Transverse colon (tissue), 4 donors: ENCODE measurements at regions not wholly inside any gene's neighbourhood (a gene's known extent, or its start where the extent isn't known, plus 50 kb on each side); places are given as distances from the start of the nearest gene placed in this dataset.

ENCODE experiments used
- DNase-seq: peaks from one replicate; pipeline ENCODE4 v3.0.0-alpha.2; 2019
- H3K27ac ChIP-seq, 4 donors: fragments of 200-600 bp; sonication (generic); 2 replicates each; pipeline ENCODE4 v1.5.1; 2016 to 2018; ENCODE audit warnings: inconsistent platforms in 4 of 4
- H3K27me3 ChIP-seq: fragments of 200-600 bp; sonication (generic); 2 replicates; pipeline ENCODE4 v1.5.1; 2017; ENCODE audit warnings: inconsistent platforms
- H3K36me3 ChIP-seq, 4 donors: fragments of 200-600 bp; sonication (generic); 2 replicates each; pipeline ENCODE4 v1.5.1; 2017 to 2019; ENCODE audit warnings: inconsistent platforms in 4 of 4
- H3K4me1 ChIP-seq, 4 donors: fragments of 200-600 bp; sonication (generic); 2 replicates each; pipeline ENCODE4 v1.5.1; 2017 to 2020; ENCODE audit warnings: inconsistent platforms in 4 of 4
- H3K4me3 ChIP-seq, 4 donors: fragments of 200-600 bp; sonication (generic); 1 replicate in 1 of 4; 2 replicates in 3 of 4; pipeline versions ENCODE4 v1.5.1 to v1.6.1; 2017 to 2019; ENCODE audit warnings: inconsistent platforms in 4 of 4
- H3K9me3 ChIP-seq, 2 donors: fragments of 200-600 bp; sonication (generic); 2 replicates each; pipeline ENCODE4 v1.5.1; 2017 to 2019; ENCODE audit warnings: inconsistent platforms in 2 of 2
- CTCF ChIP-seq, 5 experiments: fragments of 200-600 bp in 3 of 5; fragments of 450-650 bp in 2 of 5; sonication (generic) in 3 of 5; IDR thresholded peaks; 1 replicate in 2 of 5; 2 replicates in 3 of 5; pipeline ENCODE4 v1.5.1; 2016 to 2017; ENCODE audit warnings: antibody characterized with exemption in 5 of 5, inconsistent platforms in 3 of 5, mild to moderate bottlenecking in 2 of 5, moderate library complexity in 1 of 5
- EP300 ChIP-seq: sonication (generic); formaldehyde crosslinking; IDR thresholded peaks from one replicate; pipeline ENCODE4 v1.6.1; 2017; ENCODE audit warnings: antibody characterized with exemption, low read depth
- POLR2A ChIP-seq: fragments of 450-650 bp; IDR thresholded peaks from one replicate; pipeline ENCODE4 v1.6.1; 2016; ENCODE audit warnings: antibody characterized with exemption, mild to moderate bottlenecking, moderate library complexity
- POLR2AphosphoS5 ChIP-seq, 3 donors: sonication (generic); formaldehyde crosslinking; IDR thresholded peaks; one replicate each; pipeline ENCODE4 v1.6.1; 2016; ENCODE audit warnings: antibody characterized with exemption in 3 of 3
- WGBS, 2 donors: methylation state at CpG; one replicate each; pipeline ENCODE4 v1.1.5; 2018; ENCODE audit warnings: low coverage in 1 of 2; 5-methylcytosine and 5-hydroxymethylcytosine counted together
- in situ Hi-C, 4 donors: fragments of 200-750 bp; cut with MboI; loops; one replicate each; pipeline versions ENCODE4 v1.15.0 to v1.15.1; 2017; ENCODE audit warnings: low sequenced_read_pairs in 3 of 4, low pct_ligation_motif_present in 1 of 4, low pct_unique_long_range_greater_than_20kb in 1 of 4
- intact Hi-C: fragments of 100-400 bp; cut with DNase I; formaldehyde crosslinking; loops from one replicate; pipeline ENCODE4 v1.15.1; 2023; ENCODE audit warnings: low total_unique reads

GRCh38 chr5:114660791-114661190 lies 298.9 kb downstream of the KCNN2 start:
- TF ChIP-seq CTCF (IDR thresholded peaks at IDR 0.05) (no peak), EP300 (no peak), POLR2AphosphoS5 (IDR thresholded peaks at IDR 0.05) (no peak), POLR2A (no peak)
- intact Hi-C loops (no loop called here), in situ Hi-C loops (no loop called here)
- 89 to 100% methylated on average over 1 of the region's 1 CpG for WGBS, 2 donors
- Histone ChIP-seq H3K27me3 (no peaks in the 10 kb centered on the region), H3K9me3 (no peaks in the 10 kb centered on the region), H3K4me1 (no peaks in the 10 kb centered on the region), H3K27ac (no peak overlapping the region), H3K4me3 (no peak overlapping the region), H3K36me3 (no peaks in the 10 kb centered on the region)
- DNase-seq = no peak

GRCh38 chr5:114658194-114658593 lies 296.3 kb downstream of the KCNN2 start:
- Histone ChIP-seq H3K4me3 (no peak overlapping the region), H3K27me3 (no peaks in the 10 kb centered on the region), H3K27ac (no peak overlapping the region), H3K9me3 (no peaks in the 10 kb centered on the region), H3K36me3 (no peaks in the 10 kb centered on the region), H3K4me1 (no peaks in the 10 kb centered on the region)
- intact Hi-C loops (no loop called here), in situ Hi-C loops (no loop called here)
- no peak for DNase-seq
- 33 to 67% methylated on average over 1 of the region's 1 CpG for WGBS, 2 donors
- TF ChIP-seq CTCF (IDR thresholded peaks at IDR 0.05) (no peak), POLR2A (no peak), EP300 (no peak), POLR2AphosphoS5 (IDR thresholded peaks at IDR 0.05) (no peak)

GRCh38 chr5:114657342-114658130 lies 295.7 kb downstream of the KCNN2 start:
- Histone ChIP-seq H3K9me3 (no peaks in the 10 kb centered on the region), H3K27me3 (no peaks in the 10 kb centered on the region), H3K36me3 (no peaks in the 10 kb centered on the region), H3K27ac (no peak overlapping the region), H3K4me3 (no peak overlapping the region), H3K4me1 (no peaks in the 10 kb centered on the region)
- intact Hi-C loops = no loop called here
- DNase-seq = no peak
- TF ChIP-seq POLR2A = no peak
- no peak for TF ChIP-seq EP300
- no peak for TF ChIP-seq POLR2AphosphoS5 (IDR thresholded peaks at IDR 0.05)
- no peak for TF ChIP-seq CTCF (IDR thresholded peaks at IDR 0.05)
- in situ Hi-C loops = no loop called here
- 50 to 67% methylated on average over 1 to 6 of the region's 6 CpGs for WGBS, 2 donors

- in situ Hi-C loops (no loop called here), intact Hi-C loops (no loop called here)
- no peaks in the 10 kb centered on the region for H3K4me1 ChIP-seq
- H3K9me3 ChIP-seq = no peaks in the 10 kb centered on the region
- TF ChIP-seq POLR2A (no peak), POLR2AphosphoS5 (IDR thresholded peaks at IDR 0.05) (no peak), EP300 (no peak), CTCF (IDR thresholded peaks at IDR 0.05) (no peak)
- 70 to 89% methylated on average over 1 of the region's 1 CpG for WGBS, 2 donors
- H3K27me3 ChIP-seq = no peaks in the 10 kb centered on the region
- H3K27ac ChIP-seq = no peak overlapping the region
- no peak for DNase-seq
- no peaks in the 10 kb centered on the region for H3K36me3 ChIP-seq
- no peak overlapping the region for H3K4me3 ChIP-seq
Measured at GRCh38 chr5:114649878-114650277, 288.0 kb downstream of the KCNN2 start.
